22Rv1 (cell line): ENCODE measurements at regions not wholly inside any gene's neighbourhood (a gene's known extent, or its start where the extent isn't known, plus 50 kb on each side); places are given as distances from the start of the nearest gene placed in this dataset.

ENCODE experiments used
- CTCF ChIP-seq: fragments of 450-650 bp; IDR thresholded peaks from 2 replicates; pipeline ENCODE4 v1.5.1; 2017; ENCODE audit warnings: mild to moderate bottlenecking
- ZFX ChIP-seq: fragments of 450-650 bp; IDR thresholded peaks from 2 replicates; pipeline ENCODE4 v1.6.1; 2017; ENCODE audit warnings: antibody characterized with exemption, borderline replicate concordance

GRCh38 chr4:180925805-180926204 lies 1317.4 kb upstream of the TENM3 start:
- TF ChIP-seq CTCF (no peak), ZFX (no peak)
